PC-3 (cell line): ENCODE measurements at regions not wholly inside any gene's neighbourhood (a gene's known extent, or its start where the extent isn't known, plus 50 kb on each side); places are given as distances from the start of the nearest gene placed in this dataset.

ENCODE experiments used
- ATAC-seq: fragments of 200-7000 bp; cut with Tn5 transposase; 2 replicates; pipeline ENCODE4 v1.9.1; 2020; ENCODE audit warnings: mild to moderate bottlenecking, moderate library complexity
- BruUV-seq: library from RNA; stranded (reverse); fragments of 400-500 nt; replicated peaks from 2 replicates; lab custom pipeline; 2021; lab: Mats Ljungman, UMichigan
- CTCF ChIA-PET: fragments of 300-600 bp; sonication (Branson Sonifier 250); formaldehyde crosslinking; loops from one replicate; lab custom pipeline; 2022; ENCODE audit warnings: antibody characterized with exemption; lab: Charles Lee
- POLR2A ChIA-PET: fragments of 300-600 bp; sonication (Branson Sonifier 250); formaldehyde crosslinking; loops from one replicate; lab custom pipeline; 2022; ENCODE audit warnings: antibody characterized with exemption; ENCODE audit not compliant: unreplicated experiment; lab: Charles Lee
- DNase-seq: peaks from one replicate; pipeline ENCODE4 v3.0.0-alpha.2; 2015
- H2AFZ ChIP-seq: fragments of 300-600 bp; sonication (generic); 2 replicates; pipeline ENCODE4 v1.6.0; 2016; ENCODE audit warnings: antibody characterized with exemption, low read length
- H3F3A ChIP-seq: fragments of 300-600 bp; sonication (generic); one replicate; pipeline ENCODE4 v1.6.0; 2017; ENCODE audit warnings: antibody characterized with exemption, low read length, control low read depth, mild to moderate bottlenecking; ENCODE audit not compliant: unreplicated experiment
- H3K27ac ChIP-seq: fragments of 300-600 bp; sonication (generic); 2 replicates; pipeline ENCODE4 v1.5.1; 2016; ENCODE audit warnings: mild to moderate bottlenecking, low read length
- H3K27me3 ChIP-seq: fragments of 300-600 bp; sonication (generic); 2 replicates; pipeline ENCODE4 v1.6.1; 2016; ENCODE audit warnings: low read length, mixed read lengths
- H3K36me3 ChIP-seq: fragments of 300-600 bp; sonication (generic); 2 replicates; pipeline ENCODE4 v1.6.1; 2016; ENCODE audit warnings: low read depth, mixed run types, low read length, mixed read lengths
- H3K4me1 ChIP-seq: fragments of 300-600 bp; sonication (generic); 2 replicates; pipeline ENCODE4 v1.5.1; 2016; ENCODE audit warnings: low read length; ENCODE audit not compliant: insufficient read depth
- H3K4me2 ChIP-seq: fragments of 300-600 bp; sonication (generic); 2 replicates; pipeline ENCODE4 v1.6.0; 2016; ENCODE audit warnings: low read length
- H3K4me3 ChIP-seq: fragments of 300-600 bp; sonication (generic); 2 replicates; pipeline ENCODE4 v1.5.1; 2016; ENCODE audit warnings: mild to moderate bottlenecking, low read length, mixed read lengths
- H3K79me2 ChIP-seq: fragments of 300-600 bp; sonication (generic); 2 replicates; pipeline ENCODE4 v1.6.1; 2017; ENCODE audit warnings: low read length, mixed read lengths
- H3K9ac ChIP-seq: fragments of 300-600 bp; sonication (generic); 2 replicates; pipeline ENCODE4 v1.6.0; 2016; ENCODE audit warnings: mild to moderate bottlenecking, low read length
- H3K9me2 ChIP-seq: fragments of 300-600 bp; sonication (generic); replicated peaks from 2 replicates; pipeline ENCODE4 v1.6.1; 2016; ENCODE audit warnings: mixed run types, low read length, mixed read lengths
- H3K9me3 ChIP-seq: fragments of 300-600 bp; sonication (generic); 2 replicates; pipeline ENCODE4 v1.6.1; 2016; ENCODE audit warnings: low read length, mixed read lengths
- H4K20me1 ChIP-seq: fragments of 300-600 bp; sonication (generic); 2 replicates; pipeline ENCODE4 v1.6.1; 2016; ENCODE audit warnings: low read length, mixed read lengths
- EZH2 ChIP-seq: fragments of 300-600 bp; sonication (generic); IDR thresholded peaks from one replicate; pipeline ENCODE4 v1.6.1; 2017; ENCODE audit warnings: antibody characterized with exemption, mild to moderate bottlenecking, low read length; ENCODE audit not compliant: unreplicated experiment
- EZH2phosphoT487 ChIP-seq: fragments of 300-600 bp; sonication (generic); IDR thresholded peaks from 2 replicates; pipeline ENCODE4 v1.6.1; 2018; ENCODE audit warnings: mild to moderate bottlenecking, antibody characterized with exemption, low read length, borderline replicate concordance
- intact Hi-C: fragments of 100-400 bp; cut with micrococcal nuclease; formaldehyde crosslinking; loops from 2 replicates; pipeline ENCODE4 v1.9.0; 2023
- TF ChIP-seq, protein P1 (sequence below): fragments of 300-600 bp; sonication (generic); conservative IDR thresholded peaks from 2 replicates; pipeline ENCODE4 v1.5.1; 2017; ENCODE audit warnings: antibody characterized with exemption, low read depth, mild to moderate bottlenecking, low read length

DNA sequence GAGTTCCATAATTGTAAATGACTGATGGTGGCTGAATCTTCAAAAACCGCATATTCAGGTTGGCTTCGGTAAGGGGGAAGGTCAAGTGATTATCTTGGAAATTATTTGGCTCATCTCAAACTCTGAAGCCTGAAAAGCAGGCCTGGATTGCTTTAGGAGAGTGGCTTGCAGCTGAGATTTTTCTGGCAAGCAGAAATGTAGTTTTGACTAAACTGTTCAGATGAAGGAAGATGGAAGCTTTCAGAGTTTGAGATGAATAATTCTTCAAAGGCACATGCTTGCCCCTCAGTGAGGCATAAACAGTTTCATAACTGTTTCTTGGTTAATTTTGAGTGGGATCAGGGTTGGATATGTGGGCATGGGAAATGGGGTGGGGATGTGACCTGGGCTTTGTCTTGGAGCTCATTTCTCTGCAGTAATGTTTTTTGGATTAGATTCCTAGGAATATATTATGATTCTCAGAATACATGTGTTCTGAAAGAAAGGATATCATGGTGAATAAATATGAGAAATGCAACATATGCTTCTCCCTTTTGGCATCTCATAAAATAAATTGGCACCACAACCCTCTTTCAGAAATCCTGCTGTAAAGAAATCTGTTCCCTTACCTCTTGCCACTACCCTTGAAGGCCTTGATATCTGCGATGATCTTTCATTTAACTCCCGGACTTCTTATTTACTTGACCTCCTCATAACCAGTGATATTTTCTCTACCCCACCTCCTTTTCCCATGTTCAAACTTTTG is 469.2 kb downstream of the ADRA2A start:
- Histone ChIP-seq H4K20me1 (no peaks in the 10 kb centered on the region), H3K9me3 (no peaks in the 10 kb centered on the region), H3K36me3 (no peaks in the 10 kb centered on the region), H3K4me3 (no peak overlapping the region), H3K9me2 (no peaks in the 10 kb centered on the region), H3K79me2 (no peaks in the 10 kb centered on the region), H3K27me3 (no peaks in the 10 kb centered on the region), H2AFZ (no peak overlapping the region), H3K4me1 (no peaks in the 10 kb centered on the region), H3K27ac (no peak overlapping the region), H3K9ac (no peak overlapping the region), H3F3A (no peaks in the 10 kb centered on the region), H3K4me2 (no peak overlapping the region)
- DNase-seq, result no peak
- intact Hi-C loops, result no loop called here
- ChIA-PET POLR2A (no interaction called here), CTCF (no interaction called here)
- TF ChIP-seq, protein P1, sequence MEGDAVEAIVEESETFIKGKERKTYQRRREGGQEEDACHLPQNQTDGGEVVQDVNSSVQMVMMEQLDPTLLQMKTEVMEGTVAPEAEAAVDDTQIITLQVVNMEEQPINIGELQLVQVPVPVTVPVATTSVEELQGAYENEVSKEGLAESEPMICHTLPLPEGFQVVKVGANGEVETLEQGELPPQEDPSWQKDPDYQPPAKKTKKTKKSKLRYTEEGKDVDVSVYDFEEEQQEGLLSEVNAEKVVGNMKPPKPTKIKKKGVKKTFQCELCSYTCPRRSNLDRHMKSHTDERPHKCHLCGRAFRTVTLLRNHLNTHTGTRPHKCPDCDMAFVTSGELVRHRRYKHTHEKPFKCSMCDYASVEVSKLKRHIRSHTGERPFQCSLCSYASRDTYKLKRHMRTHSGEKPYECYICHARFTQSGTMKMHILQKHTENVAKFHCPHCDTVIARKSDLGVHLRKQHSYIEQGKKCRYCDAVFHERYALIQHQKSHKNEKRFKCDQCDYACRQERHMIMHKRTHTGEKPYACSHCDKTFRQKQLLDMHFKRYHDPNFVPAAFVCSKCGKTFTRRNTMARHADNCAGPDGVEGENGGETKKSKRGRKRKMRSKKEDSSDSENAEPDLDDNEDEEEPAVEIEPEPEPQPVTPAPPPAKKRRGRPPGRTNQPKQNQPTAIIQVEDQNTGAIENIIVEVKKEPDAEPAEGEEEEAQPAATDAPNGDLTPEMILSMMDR, result no peak
- TF ChIP-seq EZH2phosphoT487, result no peak
- no peak for TF ChIP-seq EZH2
- no peak for ATAC-seq
- BruUV-seq, result no TSS peak

DNA sequence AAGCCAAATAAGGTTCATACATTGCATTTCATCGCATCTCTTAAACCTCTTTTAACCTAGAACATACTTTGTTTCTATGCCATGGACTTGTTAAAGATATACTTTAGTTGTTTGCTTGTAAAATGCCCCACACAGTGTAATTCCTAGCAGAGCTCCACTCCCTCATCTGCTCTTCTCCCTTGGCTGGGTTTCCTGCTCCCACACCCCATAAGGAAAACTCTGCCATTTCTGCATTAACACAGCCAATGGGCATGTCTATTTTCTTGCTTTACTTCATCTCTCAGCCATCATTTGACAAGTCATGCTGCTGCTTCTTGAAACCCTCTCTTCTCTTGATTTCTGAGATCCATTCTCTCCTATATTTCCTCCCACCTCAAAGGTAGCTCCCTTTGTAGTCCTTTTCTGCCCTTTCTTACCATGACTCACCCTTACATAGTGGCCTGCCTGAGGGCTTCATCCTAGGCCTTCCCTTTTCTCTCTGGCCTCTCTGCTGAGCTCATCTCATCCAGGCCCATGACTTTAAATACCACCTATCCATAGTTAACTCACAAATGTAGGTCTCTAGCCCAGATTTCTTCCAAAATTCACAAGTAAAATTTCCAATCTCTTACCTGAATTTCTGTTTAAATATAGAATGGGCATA is 471.4 kb downstream of the ADRA2A start:
- POLR2A ChIA-PET, result no interaction called here
- H3K4me3 ChIP-seq, result no peak overlapping the region
- CTCF ChIA-PET, result no interaction called here
- H3K9me2 ChIP-seq, result no peaks in the 10 kb centered on the region
- ATAC-seq (no peak), DNase-seq (no peak)
- no peak overlapping the region for H3K9ac ChIP-seq
- H3K4me1 ChIP-seq, result no peaks in the 10 kb centered on the region
- TF ChIP-seq EZH2phosphoT487 (no peak), EZH2 (no peak)
- TF ChIP-seq, protein P1, result no peak
- intact Hi-C loops, result no loop called here
- H3K27me3 ChIP-seq, result no peaks in the 10 kb centered on the region
- no peaks in the 10 kb centered on the region for H4K20me1 ChIP-seq
- no peaks in the 10 kb centered on the region for H3F3A ChIP-seq
- no peak overlapping the region for H3K4me2 ChIP-seq
- no peaks in the 10 kb centered on the region for H3K36me3 ChIP-seq
- no TSS peak for BruUV-seq
- H3K79me2 ChIP-seq, result no peaks in the 10 kb centered on the region
- H3K9me3 ChIP-seq, result no peaks in the 10 kb centered on the region
- H3K27ac ChIP-seq, result no peak overlapping the region
- no peak overlapping the region for H2AFZ ChIP-seq

DNA sequence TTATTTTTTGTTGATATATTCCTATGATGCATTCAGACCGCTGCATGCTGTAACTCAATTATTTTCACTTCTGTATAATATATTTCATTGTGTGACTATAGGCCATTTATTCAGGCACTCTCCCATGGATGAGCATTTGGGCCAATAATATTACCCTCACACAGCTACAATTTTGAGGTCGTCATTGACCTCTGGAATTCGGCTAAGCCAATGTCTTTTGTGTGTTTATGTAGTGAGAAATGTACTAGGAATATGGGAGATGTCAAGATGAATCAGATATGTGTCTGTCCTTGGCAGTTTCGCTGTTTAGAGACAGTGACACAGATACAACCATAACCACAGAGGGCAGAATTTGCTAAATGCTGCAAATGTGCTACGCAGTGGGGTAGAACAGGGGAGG is 474.2 kb downstream of the ADRA2A start:
- BruUV-seq, result no TSS peak

More for the DNA sequence above, 474.2 kb downstream of the ADRA2A start:
- Histone ChIP-seq H3K4me2 (no peak overlapping the region), H3F3A (no peaks in the 10 kb centered on the region), H3K4me1 (no peaks in the 10 kb centered on the region), H3K27me3 (no peaks in the 10 kb centered on the region), H3K79me2 (no peaks in the 10 kb centered on the region), H3K4me3 (no peak overlapping the region), H3K36me3 (no peaks in the 10 kb centered on the region), H3K27ac (no peak overlapping the region), H4K20me1 (no peaks in the 10 kb centered on the region), H3K9ac (no peak overlapping the region), H2AFZ (no peak overlapping the region), H3K9me2 (no peaks in the 10 kb centered on the region), H3K9me3 (no peaks in the 10 kb centered on the region)
- TF ChIP-seq, protein P1, result no peak
- TF ChIP-seq EZH2 (no peak), EZH2phosphoT487 (no peak)
- ChIA-PET POLR2A (no interaction called here), CTCF (no interaction called here)
- DNase-seq, result no peak
- no peak for ATAC-seq
- intact Hi-C loops, result no loop called here
